NK-92 (cell line): ENCODE measurements at regions not wholly inside any gene's neighbourhood (a gene's known extent, or its start where the extent isn't known, plus 50 kb on each side); places are given as distances from the start of the nearest gene placed in this dataset.

Source experiments
- DNase-seq: peaks from one replicate; lab custom pipeline; 2025; ENCODE audit not compliant: unreplicated experiment; lab: John Stamatoyannopoulos, UW

DNA sequence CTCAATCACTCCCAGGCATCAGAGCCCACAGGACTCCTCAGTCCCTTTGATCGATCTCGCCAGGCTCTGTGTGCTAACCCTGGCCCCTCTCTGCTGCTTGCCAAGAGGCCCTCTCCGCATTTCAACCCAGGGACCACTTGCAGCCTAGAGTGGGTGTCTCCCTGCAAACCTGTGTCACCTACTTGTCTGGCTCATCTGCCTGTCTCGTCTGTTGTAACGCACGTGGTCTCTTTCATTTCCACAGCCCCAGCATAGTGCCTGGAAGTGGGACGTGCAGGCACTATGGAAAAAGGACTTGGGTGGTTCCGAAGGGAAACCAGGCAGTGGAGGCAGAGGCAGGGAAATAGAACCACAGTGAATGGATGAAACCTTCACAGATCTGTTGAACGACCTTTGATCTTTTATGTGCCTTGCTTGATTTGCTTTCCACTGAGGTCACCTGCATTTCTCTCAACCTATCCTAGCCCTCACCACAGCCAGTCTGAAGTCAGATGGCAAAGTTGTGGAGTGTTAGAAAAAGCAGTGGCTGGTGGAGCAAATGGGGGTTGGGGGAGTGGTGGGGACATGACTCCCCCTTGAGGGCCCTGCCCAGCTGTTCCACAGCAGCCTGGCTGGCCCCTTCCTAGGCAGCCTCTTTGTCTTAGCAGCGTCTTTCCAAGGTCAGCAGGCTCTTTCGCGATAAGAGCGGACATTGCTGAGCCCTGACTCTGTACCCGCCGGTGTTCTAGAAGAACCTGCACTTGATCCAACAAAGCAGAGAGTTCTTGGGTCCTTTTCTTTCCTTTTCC, 55.8 kb upstream of the TAGAP start:
- DNase-seq = no peak

GRCh38 chr6:159099961-159100360, 55.2 kb upstream of the TAGAP start:
- DNase-seq = no peak

DNA sequence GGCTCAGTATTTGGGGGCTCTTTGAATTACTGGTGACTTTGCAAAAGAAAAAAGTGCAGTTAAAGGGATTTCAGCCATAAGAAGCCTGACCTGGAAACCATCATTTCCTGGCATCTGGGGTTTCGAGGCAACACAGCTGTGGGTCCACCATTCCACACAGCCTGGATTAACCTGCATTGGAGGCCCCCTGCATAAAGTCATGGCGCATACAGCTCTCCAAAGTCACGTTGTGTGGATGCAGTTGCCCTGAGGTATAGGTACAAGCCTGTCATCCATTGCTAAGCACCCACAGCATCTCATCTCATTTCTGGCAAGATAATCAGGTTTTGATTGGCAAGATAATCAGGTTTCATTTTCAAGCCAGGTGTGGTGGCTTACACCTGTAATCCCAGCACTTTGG, 54.5 kb upstream of the TAGAP start:
- no peak for DNase-seq

DNA sequence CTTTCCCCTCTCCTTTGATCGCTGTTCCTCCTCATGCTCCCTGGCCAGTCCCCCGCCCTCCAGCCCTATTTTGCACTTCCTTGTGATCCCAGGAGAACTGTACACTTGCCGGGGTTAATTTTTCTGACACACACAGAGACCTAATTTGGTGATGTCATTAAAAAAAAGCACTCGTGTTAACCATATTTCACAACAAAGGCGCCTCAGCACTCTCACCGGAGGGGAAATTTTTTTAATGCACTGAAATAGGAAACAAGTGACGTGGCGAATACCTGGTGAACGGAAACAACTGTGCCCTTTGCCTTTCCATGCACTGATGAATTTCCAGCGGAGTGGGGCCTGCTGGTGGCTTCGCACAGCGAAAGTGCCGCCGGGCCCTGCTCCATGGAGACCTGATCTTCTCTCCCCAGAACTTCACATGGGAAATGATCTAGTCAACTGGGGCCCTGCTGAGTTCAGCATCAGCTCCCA, 53.9 kb upstream of the TAGAP start:
- DNase-seq = no peak

DNA sequence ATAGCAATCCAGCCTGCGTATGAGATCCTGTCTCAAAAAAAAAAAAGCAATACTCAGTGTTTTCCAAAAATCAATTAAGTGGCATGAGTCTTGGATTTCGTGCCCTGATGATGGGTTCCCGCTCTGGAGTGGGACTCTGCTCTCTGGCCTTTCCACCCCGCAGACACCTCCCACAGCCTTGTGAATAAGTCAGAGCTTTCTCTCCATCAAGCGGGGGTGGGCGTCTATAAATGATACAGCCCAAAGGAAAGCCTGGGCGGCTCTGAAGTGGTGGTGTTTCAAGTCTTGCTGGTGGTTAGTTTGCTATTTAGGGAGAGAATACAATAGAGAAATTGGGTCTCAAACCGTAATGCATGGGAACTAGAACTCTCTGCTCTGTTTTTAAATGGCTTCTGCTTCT, 52.5 kb upstream of the TAGAP start:
- no peak for DNase-seq

DNA sequence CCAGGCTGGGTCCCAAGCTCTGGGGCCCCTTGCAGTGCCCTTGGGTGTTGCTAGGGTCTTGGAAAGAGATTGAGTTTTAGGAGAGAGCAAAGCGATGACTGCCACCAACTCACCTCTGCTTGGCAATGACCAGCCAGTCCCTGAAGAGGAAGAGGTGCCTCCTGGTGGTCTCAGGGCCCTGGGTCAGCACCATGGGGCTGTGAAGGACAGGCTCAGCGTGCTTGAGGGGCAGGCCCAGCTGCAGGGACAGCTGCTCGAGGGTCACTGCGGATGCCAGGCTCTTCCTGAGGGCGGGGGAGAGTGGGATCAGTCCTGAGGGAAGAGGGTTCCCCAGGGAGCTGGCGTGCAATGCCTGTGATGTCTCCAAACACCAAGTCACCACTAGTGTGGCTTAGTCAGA, 50.8 kb upstream of the TAGAP start:
- no peak for DNase-seq

GRCh38 chr6:159094444-159095252, 49.9 kb upstream of the TAGAP start:
- DNase-seq = no peak
